ENCODE measurements at regions not wholly inside any gene's neighbourhood (a gene's known extent, or its start where the extent isn't known, plus 50 kb on each side); places are given as distances from the start of the nearest gene placed in this dataset.

DNA sequence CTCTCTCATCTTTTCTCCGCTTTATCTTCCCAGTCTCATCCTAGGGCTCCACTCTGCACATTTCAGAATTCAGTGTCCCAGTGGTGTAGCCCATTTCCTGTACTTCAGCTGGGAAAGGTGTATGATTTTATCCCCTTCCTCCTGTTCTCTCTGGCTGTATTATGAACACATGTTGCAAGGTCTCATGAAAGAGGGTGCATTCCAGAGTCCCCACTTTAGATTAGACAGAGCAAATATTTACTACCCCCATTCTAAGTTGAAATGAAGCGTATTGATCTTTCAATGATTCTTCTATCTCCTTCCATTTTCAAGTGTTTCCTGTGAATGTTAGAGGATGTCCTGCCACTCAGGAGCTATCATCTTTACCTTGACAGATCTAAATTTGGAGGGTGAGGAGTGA, 123.2 kb downstream of the WIF1 start:
- Histone ChIP-seq H3K4me3 (no peak overlapping the region), H3K9me3 (replicated peaks; ENCODE audit: control insufficient read depth, insufficient read depth, low read depth, low read length) (no peaks in the 10 kb centered on the region), H3K9me1 (ENCODE audit: control insufficient read depth, insufficient read depth, low read length) (no peaks in the 10 kb centered on the region), H3K36me3 (ENCODE audit: control insufficient read depth, insufficient read depth, low read length) (no peaks in the 10 kb centered on the region), H2AFZ (ENCODE audit: low read depth, low read length) (no peak overlapping the region), H3K4me1 (replicated peaks in 1 of 2; ENCODE audit: control insufficient read depth in 2 of 2, insufficient read depth in 2 of 2, low read length in 2 of 2) (no peaks in the 10 kb centered on the region), H3K9ac (ENCODE audit: insufficient read depth in 1 of 2, low read depth in 2 of 2, low read length in 2 of 2) (no peak overlapping the region), H3K27ac (ENCODE audit: extremely low read depth, low read depth, low read length) (no peak overlapping the region), H3K4me2 (ENCODE audit: insufficient read depth, low read length) (no peak overlapping the region), H3K79me2 (ENCODE audit: control insufficient read depth, insufficient read depth, low read length) (no peaks in the 10 kb centered on the region), H3K27me3 (ENCODE audit: control insufficient read depth in 2 of 2, insufficient read depth in 2 of 2, low read length in 2 of 2) (no peaks in the 10 kb centered on the region), H4K20me1 (replicated peaks; ENCODE audit: control insufficient read depth, insufficient read depth, low read length) (no peaks in the 10 kb centered on the region)
- no peak for ATAC-seq
- no TSS peak for BruUV-seq (replicated peaks)
- POLR2A ChIA-PET: no interaction called here
- DNase-seq (ENCODE audit: extremely low read depth in 1 of 4, low spot score in 3 of 4): no peak
- intact Hi-C loops (cut with micrococcal nuclease) (no loop called here), in situ Hi-C loops (cut with MboI) (no loop called here)
- FAIRE-seq: no peak
- 0% methylated on average over 1 of the region's 2 CpGs for WGBS (ENCODE audit: insufficient coverage, low coverage, missing lambda C conversion rate)
- CTCF ChIA-PET (ENCODE audit: low intra/inter-chr PET ratio): no interaction called here
- TF ChIP-seq NBN (IDR thresholded peaks at IDR 0.05; ENCODE audit: low read depth) (no peak), ZNF217 (CRISPR knock-in tag; IDR thresholded peaks at IDR 0.05) (no peak), CBX8 (IDR thresholded peaks at IDR 0.05; ENCODE audit: borderline replicate concordance, extremely low read depth, low read depth, low read length, poor library complexity, severe bottlenecking) (no peak), ZNF311 (CRISPR knock-in tag; IDR thresholded peaks at IDR 0.05) (no peak), EP300 (IDR thresholded peaks at IDR 0.05; ENCODE audit: low read length) (no peak), ZNF668 (CRISPR knock-in tag; IDR thresholded peaks at IDR 0.05) (no peak), MEIS2 (IDR thresholded peaks at IDR 0.05; ENCODE audit: partially characterized antibody) (no peak), BHLHE40 (IDR thresholded peaks at IDR 0.05; ENCODE audit: low read length) (no peak)
- TF ChIP-seq, protein P1, sequence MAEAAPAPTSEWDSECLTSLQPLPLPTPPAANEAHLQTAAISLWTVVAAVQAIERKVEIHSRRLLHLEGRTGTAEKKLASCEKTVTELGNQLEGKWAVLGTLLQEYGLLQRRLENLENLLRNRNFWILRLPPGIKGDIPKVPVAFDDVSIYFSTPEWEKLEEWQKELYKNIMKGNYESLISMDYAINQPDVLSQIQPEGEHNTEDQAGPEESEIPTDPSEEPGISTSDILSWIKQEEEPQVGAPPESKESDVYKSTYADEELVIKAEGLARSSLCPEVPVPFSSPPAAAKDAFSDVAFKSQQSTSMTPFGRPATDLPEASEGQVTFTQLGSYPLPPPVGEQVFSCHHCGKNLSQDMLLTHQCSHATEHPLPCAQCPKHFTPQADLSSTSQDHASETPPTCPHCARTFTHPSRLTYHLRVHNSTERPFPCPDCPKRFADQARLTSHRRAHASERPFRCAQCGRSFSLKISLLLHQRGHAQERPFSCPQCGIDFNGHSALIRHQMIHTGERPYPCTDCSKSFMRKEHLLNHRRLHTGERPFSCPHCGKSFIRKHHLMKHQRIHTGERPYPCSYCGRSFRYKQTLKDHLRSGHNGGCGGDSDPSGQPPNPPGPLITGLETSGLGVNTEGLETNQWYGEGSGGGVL (CRISPR knock-in tag; IDR thresholded peaks at IDR 0.05): no peak
- TF ChIP-seq, protein P2, sequence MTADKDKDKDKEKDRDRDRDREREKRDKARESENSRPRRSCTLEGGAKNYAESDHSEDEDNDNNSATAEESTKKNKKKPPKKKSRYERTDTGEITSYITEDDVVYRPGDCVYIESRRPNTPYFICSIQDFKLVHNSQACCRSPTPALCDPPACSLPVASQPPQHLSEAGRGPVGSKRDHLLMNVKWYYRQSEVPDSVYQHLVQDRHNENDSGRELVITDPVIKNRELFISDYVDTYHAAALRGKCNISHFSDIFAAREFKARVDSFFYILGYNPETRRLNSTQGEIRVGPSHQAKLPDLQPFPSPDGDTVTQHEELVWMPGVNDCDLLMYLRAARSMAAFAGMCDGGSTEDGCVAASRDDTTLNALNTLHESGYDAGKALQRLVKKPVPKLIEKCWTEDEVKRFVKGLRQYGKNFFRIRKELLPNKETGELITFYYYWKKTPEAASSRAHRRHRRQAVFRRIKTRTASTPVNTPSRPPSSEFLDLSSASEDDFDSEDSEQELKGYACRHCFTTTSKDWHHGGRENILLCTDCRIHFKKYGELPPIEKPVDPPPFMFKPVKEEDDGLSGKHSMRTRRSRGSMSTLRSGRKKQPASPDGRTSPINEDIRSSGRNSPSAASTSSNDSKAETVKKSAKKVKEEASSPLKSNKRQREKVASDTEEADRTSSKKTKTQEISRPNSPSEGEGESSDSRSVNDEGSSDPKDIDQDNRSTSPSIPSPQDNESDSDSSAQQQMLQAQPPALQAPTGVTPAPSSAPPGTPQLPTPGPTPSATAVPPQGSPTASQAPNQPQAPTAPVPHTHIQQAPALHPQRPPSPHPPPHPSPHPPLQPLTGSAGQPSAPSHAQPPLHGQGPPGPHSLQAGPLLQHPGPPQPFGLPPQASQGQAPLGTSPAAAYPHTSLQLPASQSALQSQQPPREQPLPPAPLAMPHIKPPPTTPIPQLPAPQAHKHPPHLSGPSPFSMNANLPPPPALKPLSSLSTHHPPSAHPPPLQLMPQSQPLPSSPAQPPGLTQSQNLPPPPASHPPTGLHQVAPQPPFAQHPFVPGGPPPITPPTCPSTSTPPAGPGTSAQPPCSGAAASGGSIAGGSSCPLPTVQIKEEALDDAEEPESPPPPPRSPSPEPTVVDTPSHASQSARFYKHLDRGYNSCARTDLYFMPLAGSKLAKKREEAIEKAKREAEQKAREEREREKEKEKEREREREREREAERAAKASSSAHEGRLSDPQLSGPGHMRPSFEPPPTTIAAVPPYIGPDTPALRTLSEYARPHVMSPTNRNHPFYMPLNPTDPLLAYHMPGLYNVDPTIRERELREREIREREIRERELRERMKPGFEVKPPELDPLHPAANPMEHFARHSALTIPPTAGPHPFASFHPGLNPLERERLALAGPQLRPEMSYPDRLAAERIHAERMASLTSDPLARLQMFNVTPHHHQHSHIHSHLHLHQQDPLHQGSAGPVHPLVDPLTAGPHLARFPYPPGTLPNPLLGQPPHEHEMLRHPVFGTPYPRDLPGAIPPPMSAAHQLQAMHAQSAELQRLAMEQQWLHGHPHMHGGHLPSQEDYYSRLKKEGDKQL (CRISPR knock-in tag; IDR thresholded peaks at IDR 0.05; ENCODE audit: borderline replicate concordance): no peak
- TF ChIP-seq, protein P3, sequence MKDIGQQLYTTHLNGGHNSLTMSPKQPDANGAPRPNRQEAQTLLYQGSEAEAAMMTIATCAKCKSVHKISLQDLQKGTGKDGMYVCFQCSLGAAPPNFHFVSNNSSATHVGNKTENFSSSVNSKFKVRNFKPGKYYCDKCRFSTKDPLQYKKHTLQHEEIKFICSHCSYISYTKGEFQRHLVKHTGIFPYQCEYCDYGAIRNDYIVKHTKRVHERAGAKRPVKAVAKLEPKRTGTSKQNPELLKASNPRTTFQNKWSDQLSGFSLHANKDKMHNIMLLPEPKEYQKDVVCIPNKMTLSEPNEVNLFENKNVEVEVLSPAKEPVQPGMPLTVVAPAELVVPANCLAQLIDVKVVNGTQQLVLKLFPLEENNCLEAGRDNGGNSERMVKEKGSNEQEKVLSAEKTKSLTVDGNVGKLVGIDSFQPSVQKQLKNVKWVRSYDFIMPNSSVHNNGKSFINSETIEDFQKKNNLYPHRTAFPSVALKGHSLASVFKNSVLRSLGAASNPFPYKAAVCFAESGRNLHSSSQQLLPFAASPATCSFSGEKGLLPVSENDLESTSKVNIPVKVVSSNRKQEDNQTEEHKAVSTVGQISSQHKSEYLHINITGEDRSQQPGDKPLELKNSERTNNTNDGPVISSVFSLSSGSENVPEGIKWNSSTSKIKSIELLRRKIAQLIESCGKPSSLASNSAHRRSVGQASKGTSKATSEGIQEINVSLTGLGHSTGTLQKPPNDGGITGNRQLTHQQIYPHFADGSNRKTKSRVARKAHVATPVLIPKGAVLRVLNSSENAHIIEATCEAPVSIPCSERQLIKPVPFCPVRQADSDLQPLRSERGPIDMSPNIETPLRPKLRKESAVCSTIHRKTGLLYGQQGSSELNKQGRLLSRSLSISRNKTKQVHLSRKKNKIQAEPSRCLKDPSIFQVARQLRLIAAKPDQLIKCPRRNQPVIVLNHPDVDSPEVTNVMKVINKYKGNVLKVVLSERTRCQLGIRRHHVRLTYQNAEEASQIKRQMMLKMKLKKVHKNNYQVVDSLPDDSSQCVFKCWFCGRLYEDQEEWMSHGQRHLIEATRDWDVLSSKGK (CRISPR knock-in tag; IDR thresholded peaks at IDR 0.05): no peak

Measured in K562 (cell line).